ENCODE measurements at regions not wholly inside any gene's neighbourhood (a gene's known extent, or its start where the extent isn't known, plus 50 kb on each side); places are given as distances from the start of the nearest gene placed in this dataset.
"Not testable (repeated sequence)": the region's sequence is repeated elsewhere in the genome, so short reads cannot be mapped to it uniquely, and the experiment has no call there.

DNA sequence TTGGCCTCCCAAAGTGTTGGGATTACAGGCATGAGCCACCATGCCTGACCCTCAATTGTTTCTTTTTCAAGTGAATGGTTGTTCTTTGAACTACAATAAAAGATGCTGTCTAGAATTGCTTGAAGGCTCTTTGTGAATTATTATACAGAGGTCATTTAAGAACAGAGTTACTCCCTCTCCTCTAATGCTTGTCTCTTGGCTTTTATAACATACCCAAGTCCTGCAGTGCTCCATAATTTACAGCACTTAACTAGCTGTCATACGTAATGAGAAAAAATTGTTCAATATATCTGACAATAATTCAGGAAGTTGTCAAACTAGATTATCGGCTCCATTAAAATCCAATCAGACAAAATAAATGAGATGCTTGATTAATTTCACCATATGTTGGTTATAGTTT lies 823.0 kb upstream of the ATXN7L3B start (continued):
- TF ChIP-seq, protein P1, sequence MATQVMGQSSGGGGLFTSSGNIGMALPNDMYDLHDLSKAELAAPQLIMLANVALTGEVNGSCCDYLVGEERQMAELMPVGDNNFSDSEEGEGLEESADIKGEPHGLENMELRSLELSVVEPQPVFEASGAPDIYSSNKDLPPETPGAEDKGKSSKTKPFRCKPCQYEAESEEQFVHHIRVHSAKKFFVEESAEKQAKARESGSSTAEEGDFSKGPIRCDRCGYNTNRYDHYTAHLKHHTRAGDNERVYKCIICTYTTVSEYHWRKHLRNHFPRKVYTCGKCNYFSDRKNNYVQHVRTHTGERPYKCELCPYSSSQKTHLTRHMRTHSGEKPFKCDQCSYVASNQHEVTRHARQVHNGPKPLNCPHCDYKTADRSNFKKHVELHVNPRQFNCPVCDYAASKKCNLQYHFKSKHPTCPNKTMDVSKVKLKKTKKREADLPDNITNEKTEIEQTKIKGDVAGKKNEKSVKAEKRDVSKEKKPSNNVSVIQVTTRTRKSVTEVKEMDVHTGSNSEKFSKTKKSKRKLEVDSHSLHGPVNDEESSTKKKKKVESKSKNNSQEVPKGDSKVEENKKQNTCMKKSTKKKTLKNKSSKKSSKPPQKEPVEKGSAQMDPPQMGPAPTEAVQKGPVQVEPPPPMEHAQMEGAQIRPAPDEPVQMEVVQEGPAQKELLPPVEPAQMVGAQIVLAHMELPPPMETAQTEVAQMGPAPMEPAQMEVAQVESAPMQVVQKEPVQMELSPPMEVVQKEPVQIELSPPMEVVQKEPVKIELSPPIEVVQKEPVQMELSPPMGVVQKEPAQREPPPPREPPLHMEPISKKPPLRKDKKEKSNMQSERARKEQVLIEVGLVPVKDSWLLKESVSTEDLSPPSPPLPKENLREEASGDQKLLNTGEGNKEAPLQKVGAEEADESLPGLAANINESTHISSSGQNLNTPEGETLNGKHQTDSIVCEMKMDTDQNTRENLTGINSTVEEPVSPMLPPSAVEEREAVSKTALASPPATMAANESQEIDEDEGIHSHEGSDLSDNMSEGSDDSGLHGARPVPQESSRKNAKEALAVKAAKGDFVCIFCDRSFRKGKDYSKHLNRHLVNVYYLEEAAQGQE (IDR thresholded peaks at IDR 0.05; ENCODE audit: unreplicated experiment) = no peak
- TF ChIP-seq, protein P2, sequence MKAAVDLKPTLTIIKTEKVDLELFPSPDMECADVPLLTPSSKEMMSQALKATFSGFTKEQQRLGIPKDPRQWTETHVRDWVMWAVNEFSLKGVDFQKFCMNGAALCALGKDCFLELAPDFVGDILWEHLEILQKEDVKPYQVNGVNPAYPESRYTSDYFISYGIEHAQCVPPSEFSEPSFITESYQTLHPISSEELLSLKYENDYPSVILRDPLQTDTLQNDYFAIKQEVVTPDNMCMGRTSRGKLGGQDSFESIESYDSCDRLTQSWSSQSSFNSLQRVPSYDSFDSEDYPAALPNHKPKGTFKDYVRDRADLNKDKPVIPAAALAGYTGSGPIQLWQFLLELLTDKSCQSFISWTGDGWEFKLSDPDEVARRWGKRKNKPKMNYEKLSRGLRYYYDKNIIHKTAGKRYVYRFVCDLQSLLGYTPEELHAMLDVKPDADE (IDR thresholded peaks at IDR 0.05) = no peak
- no peak for TF ChIP-seq EZH2phosphoT487 (IDR thresholded peaks at IDR 0.05; ENCODE audit: unreplicated experiment)
- TF ChIP-seq, protein P3, sequence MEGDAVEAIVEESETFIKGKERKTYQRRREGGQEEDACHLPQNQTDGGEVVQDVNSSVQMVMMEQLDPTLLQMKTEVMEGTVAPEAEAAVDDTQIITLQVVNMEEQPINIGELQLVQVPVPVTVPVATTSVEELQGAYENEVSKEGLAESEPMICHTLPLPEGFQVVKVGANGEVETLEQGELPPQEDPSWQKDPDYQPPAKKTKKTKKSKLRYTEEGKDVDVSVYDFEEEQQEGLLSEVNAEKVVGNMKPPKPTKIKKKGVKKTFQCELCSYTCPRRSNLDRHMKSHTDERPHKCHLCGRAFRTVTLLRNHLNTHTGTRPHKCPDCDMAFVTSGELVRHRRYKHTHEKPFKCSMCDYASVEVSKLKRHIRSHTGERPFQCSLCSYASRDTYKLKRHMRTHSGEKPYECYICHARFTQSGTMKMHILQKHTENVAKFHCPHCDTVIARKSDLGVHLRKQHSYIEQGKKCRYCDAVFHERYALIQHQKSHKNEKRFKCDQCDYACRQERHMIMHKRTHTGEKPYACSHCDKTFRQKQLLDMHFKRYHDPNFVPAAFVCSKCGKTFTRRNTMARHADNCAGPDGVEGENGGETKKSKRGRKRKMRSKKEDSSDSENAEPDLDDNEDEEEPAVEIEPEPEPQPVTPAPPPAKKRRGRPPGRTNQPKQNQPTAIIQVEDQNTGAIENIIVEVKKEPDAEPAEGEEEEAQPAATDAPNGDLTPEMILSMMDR (conservative IDR thresholded peaks at IDR 0.05; ENCODE audit: low read depth in 2 of 2) = no peak

DNA sequence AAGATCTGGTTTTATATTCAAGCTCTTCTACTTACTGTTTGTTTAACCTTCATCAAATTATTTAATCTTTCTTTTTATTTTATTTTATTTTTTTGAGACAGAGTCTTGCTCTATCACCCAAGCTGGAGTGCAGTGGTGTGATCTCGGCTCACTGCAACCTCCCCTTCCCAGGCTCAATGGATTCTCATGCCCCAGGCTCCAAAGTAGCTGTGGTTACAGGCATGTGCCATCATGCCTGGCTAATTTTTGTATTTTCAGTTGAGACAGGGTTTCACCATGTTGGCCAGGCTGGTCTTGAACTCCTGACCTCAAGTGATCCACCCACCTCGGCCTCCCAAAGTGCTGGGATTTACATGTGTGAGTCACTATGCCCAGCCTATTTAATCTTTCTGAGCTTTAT lies 821.5 kb upstream of the ATXN7L3B start:
- not testable (repeated sequence) for H3K27me3 Mint-ChIP-seq (ENCODE audit: insufficient read depth, low read depth, poor library complexity); H3K4me3 Mint-ChIP-seq; H3K4me2 ChIP-seq; H3K9me3 Mint-ChIP-seq; H4K20me1 ChIP-seq (replicated peaks; ENCODE audit: insufficient read depth); DNase-seq (ENCODE audit: low spot score); H3K27ac ChIP-seq (ENCODE audit: low read depth); ATAC-seq; H2AFZ ChIP-seq; H3K4me3 ChIP-seq; H3K79me2 ChIP-seq (replicated peaks; ENCODE audit: insufficient read depth); H3K36me3 Mint-ChIP-seq (ENCODE audit: low read depth); H3K4me1 Mint-ChIP-seq; H3K4me1 ChIP-seq (ENCODE audit: insufficient read depth); H3K27me3 ChIP-seq (ENCODE audit: insufficient read depth); H3K9me2 ChIP-seq (ENCODE audit: insufficient read depth); H3F3A ChIP-seq (replicated peaks; ENCODE audit: low read depth); H3K36me3 ChIP-seq (ENCODE audit: insufficient read depth); H3K27ac Mint-ChIP-seq

DNA sequence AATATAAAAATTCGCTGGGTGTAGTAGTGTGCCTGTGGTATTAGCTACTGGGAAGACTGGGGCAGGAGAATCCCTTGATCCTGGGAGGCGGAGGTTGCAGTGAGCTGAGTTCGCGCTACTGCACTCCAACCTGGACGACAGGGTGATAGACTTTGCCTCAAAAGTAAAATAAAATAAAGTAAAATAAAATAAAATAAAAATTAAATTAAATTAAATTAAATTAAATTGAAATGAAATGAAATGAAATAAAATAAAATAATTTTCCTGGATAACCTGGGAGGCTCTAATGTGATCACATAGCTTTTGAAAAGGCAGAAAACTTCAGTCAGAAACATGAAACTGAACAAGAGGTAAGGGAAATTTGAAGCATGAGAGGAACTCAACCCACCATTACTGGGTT lies 818.4 kb upstream of the ATXN7L3B start:
- Mint-ChIP-seq H3K36me3 (ENCODE audit: low read depth) (no peaks in the 10 kb centered on the region), H3K9me3 (no peaks in the 10 kb centered on the region), H3K4me3 (no peak overlapping the region), H3K27ac (no peak overlapping the region), H3K27me3 (ENCODE audit: insufficient read depth, low read depth, poor library complexity) (no peaks in the 10 kb centered on the region), H3K4me1 (no peaks in the 10 kb centered on the region)
- ATAC-seq (no peak), DNase-seq (ENCODE audit: low spot score) (no peak)
- Histone ChIP-seq H3K27ac (ENCODE audit: low read depth) (no peak overlapping the region), H3K4me1 (ENCODE audit: insufficient read depth) (no peaks in the 10 kb centered on the region; the same call in 1 of the 2 replicates), H3K27me3 (ENCODE audit: insufficient read depth) (no peaks in the 10 kb centered on the region), H3K9me2 (ENCODE audit: insufficient read depth) (no peaks in the 10 kb centered on the region), H2AFZ (no peak overlapping the region), H3K4me2 (no peak overlapping the region), H3K4me3 (no peak overlapping the region), H3K36me3 (ENCODE audit: insufficient read depth) (no peaks in the 10 kb centered on the region), H3K79me2 (replicated peaks; ENCODE audit: insufficient read depth) (no peaks in the 10 kb centered on the region), H3F3A (replicated peaks; ENCODE audit: low read depth) (no peaks in the 10 kb centered on the region), H4K20me1 (replicated peaks; ENCODE audit: insufficient read depth) (no peaks in the 10 kb centered on the region)
- TF ChIP-seq JUNB (IDR thresholded peaks at IDR 0.05; ENCODE audit: unreplicated experiment) (no peak), CREB1 (CRISPR knock-in tag; IDR thresholded peaks at IDR 0.05; ENCODE audit: low read depth) (no peak), NANOG (IDR thresholded peaks at IDR 0.05; ENCODE audit: borderline replicate concordance) (no peak), POLR2AphosphoS5 (IDR thresholded peaks at IDR 0.05; ENCODE audit: low read depth) (no peak), ZNF114 (CRISPR knock-in tag; IDR thresholded peaks at IDR 0.05) (no peak), ZNF331 (CRISPR knock-in tag; IDR thresholded peaks at IDR 0.05; ENCODE audit: low read depth) (no peak)
- TF ChIP-seq, protein P2 (IDR thresholded peaks at IDR 0.05) = no peak
- TF ChIP-seq, protein P1 (IDR thresholded peaks at IDR 0.05; ENCODE audit: unreplicated experiment) = no peak

All from GM23338 (cell line).